ENCODE measurements at regions not wholly inside any gene's neighbourhood (a gene's known extent, or its start where the extent isn't known, plus 50 kb on each side); places are given as distances from the start of the nearest gene placed in this dataset.

DNA sequence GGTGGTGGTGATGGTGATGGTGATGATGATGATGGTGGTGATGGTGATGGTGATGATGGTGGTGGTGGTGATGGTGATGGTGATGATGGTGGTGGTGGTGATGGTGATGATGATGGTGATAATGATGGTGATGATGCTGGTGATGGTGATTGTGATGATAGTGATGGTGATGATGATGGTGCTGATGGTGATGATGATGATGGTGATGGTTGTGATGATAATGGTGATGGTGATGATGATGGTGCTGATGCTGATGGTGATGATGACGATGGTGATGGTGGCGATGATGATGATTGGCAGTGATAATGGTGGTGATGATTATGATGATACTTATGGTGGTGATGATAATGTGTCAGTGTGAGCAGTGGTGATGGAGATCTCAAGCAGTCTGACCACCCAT is 90.8 kb upstream of the FOXF1 start:
- no peak overlapping the region for H3K4me3 ChIP-seq (ENCODE audit: low read length)
- no peaks in the 10 kb centered on the region for H3K4me1 ChIP-seq (ENCODE audit: control insufficient read depth, insufficient read depth, low read length)
- H3K27ac ChIP-seq (ENCODE audit: low read length) = no peak overlapping the region
- 92% methylated on average over 2 of the region's 2 CpGs for whole genome bisulfite sequencing (ENCODE audit: insufficient coverage)
- no peak for DNase-seq
- H3K36me3 ChIP-seq (ENCODE audit: control insufficient read depth, insufficient read depth, low read length) = no peaks in the 10 kb centered on the region
- H3K9me3 ChIP-seq (replicated peaks; ENCODE audit: control insufficient read depth, low read depth, low read length) = peaks cover 10% of the 10 kb centered on the region
- peaks cover 7% of the 10 kb centered on the region for H3K27me3 ChIP-seq (ENCODE audit: control insufficient read depth, insufficient read depth, low read length)

DNA sequence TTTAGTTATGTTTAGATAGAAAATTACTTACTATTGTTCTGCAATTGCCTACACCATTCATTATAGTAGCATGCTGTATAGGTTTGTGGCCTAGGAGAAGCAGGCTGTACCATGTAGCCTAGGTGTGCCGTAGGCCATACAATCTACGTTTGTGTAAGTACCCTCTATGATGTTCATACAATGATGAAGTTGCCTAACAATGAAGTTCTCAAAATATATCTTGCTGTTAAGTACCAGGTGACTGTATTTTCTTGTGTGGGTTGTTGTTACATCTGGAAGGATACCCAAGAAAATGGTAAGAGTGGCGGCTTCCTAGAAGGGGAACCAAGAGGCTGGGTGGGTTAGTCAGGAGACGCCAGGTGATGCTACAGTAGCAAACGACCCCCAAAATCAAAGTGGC is 88.3 kb upstream of the FOXF1 start:
- Histone ChIP-seq H3K9me3 (replicated peaks; ENCODE audit: control insufficient read depth, low read depth, low read length) (peaks cover 8% of the 10 kb centered on the region), H3K4me3 (ENCODE audit: low read length) (no peak overlapping the region), H3K4me1 (ENCODE audit: control insufficient read depth, insufficient read depth, low read length) (no peaks in the 10 kb centered on the region), H3K36me3 (ENCODE audit: control insufficient read depth, insufficient read depth, low read length) (no peaks in the 10 kb centered on the region), H3K27me3 (ENCODE audit: control insufficient read depth, insufficient read depth, low read length) (peaks cover 16% of the 10 kb centered on the region), H3K27ac (ENCODE audit: low read length) (no peak overlapping the region)
- no peak for DNase-seq
- 100% methylated on average over 1 of the region's 5 CpGs for WGBS (ENCODE audit: insufficient coverage)

DNA sequence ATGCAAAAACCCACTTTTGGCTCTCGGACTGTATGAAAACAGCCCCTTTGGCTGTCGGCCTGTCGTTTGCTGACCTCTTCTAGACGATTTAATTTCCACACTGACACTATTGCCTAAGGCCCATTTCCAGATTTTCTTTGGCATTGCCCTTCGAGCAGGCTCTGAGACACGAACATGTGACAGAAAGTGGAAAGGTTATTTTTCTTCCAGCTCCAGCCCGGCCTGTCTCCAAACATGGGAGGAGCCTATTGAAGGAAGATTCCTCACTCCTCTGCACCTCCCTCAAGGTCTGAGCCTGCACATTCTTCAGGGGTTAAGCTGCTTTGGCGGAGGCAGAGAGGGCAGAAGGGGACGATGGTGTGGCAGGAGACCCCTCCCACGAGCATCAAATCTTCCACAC is 85.9 kb upstream of the FOXF1 start:
- H3K4me1 ChIP-seq (ENCODE audit: control insufficient read depth, insufficient read depth, low read length) = peaks cover 3% of the 10 kb centered on the region
- WGBS (ENCODE audit: insufficient coverage) = 32% methylated on average over 6 of the region's 10 CpGs
- H3K9me3 ChIP-seq (replicated peaks; ENCODE audit: control insufficient read depth, low read depth, low read length) = peaks cover 8% of the 10 kb centered on the region
- H3K27me3 ChIP-seq (ENCODE audit: control insufficient read depth, insufficient read depth, low read length) = peaks cover 20% of the 10 kb centered on the region
- H3K36me3 ChIP-seq (ENCODE audit: control insufficient read depth, insufficient read depth, low read length) = no peaks in the 10 kb centered on the region
- H3K4me3 ChIP-seq (ENCODE audit: low read length) = no peak overlapping the region
- no peak overlapping the region for H3K27ac ChIP-seq (ENCODE audit: low read length)
- peak; percentile 41 for DNase-seq

DNA sequence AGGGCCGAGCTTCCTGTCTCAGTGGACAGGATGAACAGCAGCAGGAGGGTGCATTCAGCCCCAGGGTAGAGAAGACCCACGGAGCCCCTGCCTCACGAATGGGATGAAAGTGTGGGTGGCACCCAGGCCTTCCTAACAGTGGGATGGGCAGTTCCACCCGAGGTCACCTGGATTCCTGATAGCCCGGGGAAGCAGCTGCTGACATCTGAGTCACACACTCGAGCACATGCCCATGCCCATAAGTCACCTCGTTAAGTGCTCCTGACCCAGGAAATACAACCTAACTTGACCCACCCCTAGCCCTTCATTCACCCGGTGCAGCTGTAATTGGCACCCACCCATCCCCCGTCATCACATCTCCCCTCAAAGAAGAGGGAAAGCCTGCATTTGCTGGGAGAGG is 85.3 kb upstream of the FOXF1 start:
- Histone ChIP-seq H3K4me1 (ENCODE audit: control insufficient read depth, insufficient read depth, low read length) (peaks cover 3% of the 10 kb centered on the region), H3K36me3 (ENCODE audit: control insufficient read depth, insufficient read depth, low read length) (no peaks in the 10 kb centered on the region), H3K9me3 (replicated peaks; ENCODE audit: control insufficient read depth, low read depth, low read length) (peaks cover 8% of the 10 kb centered on the region), H3K27ac (ENCODE audit: low read length) (no peak overlapping the region), H3K27me3 (ENCODE audit: control insufficient read depth, insufficient read depth, low read length) (peaks cover 26% of the 10 kb centered on the region), H3K4me3 (ENCODE audit: low read length) (no peak overlapping the region)
- 76% methylated on average over 3 of the region's 9 CpGs for WGBS (ENCODE audit: insufficient coverage)
- no peak for DNase-seq

DNA sequence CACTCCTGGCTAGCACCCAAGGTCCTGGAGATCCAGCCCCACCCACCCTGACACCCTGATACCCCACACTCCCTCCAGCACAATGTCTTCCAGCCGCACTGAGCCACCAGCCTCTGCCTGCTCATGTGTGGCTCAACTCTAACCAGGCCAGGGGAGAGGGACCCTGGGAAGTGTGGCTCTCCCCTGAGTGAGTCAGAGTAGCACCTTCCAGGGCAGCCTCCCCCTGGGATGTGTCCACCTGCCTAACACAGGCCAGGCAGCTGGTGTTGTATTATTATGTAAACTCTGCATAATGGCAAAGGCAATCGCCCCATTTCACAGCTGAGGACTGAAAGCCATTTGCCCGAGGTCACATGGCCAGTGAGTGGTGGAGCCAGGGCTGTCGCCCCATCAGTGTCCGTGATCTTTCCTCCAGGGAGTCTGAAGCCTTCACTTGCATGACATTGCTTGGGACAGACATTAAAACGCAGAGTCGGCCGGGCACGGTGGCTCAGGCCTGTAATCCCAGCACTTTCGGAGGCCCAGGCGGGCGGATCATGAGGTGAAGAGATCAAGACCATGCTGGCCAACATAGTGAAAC is 84.2 kb upstream of the FOXF1 start:
- no peak for DNase-seq
- Histone ChIP-seq H3K4me1 (ENCODE audit: control insufficient read depth, insufficient read depth, low read length) (peaks cover 3% of the 10 kb centered on the region), H3K4me3 (ENCODE audit: low read length) (no peak overlapping the region), H3K27me3 (ENCODE audit: control insufficient read depth, insufficient read depth, low read length) (peaks cover 31% of the 10 kb centered on the region), H3K36me3 (ENCODE audit: control insufficient read depth, insufficient read depth, low read length) (no peaks in the 10 kb centered on the region), H3K9me3 (replicated peaks; ENCODE audit: control insufficient read depth, low read depth, low read length) (peaks cover 5% of the 10 kb centered on the region), H3K27ac (ENCODE audit: low read length) (no peak overlapping the region)
- WGBS (ENCODE audit: insufficient coverage) = 78% methylated on average over 9 of the region's 12 CpGs

DNA sequence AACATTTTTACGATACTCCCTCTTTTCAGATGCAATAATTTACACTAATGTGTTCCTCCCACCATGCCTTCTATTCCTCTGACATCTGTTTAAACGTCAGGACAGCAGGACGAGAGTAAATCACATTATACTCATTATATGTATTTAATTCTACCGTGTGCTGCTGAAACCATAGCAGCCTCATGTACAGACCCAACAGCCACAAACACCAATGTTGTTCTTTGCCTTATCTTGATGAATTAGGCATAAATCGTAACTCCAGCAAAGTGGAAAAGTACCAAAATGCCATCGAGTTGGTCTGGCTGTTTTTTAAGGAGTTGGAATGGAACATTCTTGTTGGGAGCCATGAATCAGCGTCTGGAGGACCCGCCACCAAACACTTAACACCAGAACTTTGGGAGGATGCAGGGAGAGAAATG is 82.9 kb upstream of the FOXF1 start:
- Histone ChIP-seq H3K27me3 (ENCODE audit: control insufficient read depth, insufficient read depth, low read length) (peaks cover 44% of the 10 kb centered on the region), H3K27ac (ENCODE audit: low read length) (no peak overlapping the region), H3K4me3 (ENCODE audit: low read length) (no peak overlapping the region), H3K36me3 (ENCODE audit: control insufficient read depth, insufficient read depth, low read length) (no peaks in the 10 kb centered on the region), H3K4me1 (ENCODE audit: control insufficient read depth, insufficient read depth, low read length) (peaks cover 6% of the 10 kb centered on the region), H3K9me3 (replicated peaks; ENCODE audit: control insufficient read depth, low read depth, low read length) (peaks cover under 1% of the 10 kb centered on the region)
- no CpG with 5 or more reads among the region's 8 CpGs for WGBS (ENCODE audit: insufficient coverage)
- no peak for DNase-seq

DNA sequence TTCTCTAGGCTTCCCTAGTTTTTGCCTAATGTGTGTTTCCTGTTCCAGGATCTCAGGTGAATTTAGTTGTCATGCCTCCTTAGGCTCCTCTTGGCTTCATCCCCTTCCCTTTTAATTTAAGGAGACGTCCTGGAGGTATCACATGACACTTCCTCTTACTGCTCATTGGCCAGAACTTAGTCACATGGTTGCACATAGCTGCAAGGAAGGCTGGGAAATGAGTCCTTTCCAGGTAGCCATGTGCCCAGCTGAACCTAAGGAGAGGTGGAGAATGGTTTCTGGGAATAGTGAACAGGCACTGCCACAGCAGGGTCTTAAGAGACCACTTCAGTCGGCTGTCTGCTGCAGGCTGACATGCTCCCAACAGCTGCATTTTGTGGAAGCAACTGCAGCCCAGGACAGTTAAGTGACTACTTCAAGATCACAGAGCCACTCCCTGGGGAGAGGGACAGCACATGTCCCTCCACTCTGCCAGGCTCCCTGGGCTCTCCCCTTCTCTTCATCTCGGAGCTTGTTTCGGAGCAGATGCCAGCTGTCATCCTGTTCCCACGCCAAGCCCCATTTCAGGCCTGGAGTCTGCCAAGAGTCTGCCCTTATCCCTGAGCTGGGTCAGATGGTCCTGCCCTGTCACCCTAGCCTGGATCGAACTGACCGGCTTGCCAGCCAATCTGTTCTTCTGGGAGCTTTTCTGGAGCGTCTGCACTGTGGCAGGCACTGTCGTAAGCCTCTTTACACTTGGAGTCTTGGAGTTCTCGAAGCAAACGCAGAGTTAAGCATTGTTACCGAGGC is 81.4 kb upstream of the FOXF1 start:
- no peak for DNase-seq

DNA sequence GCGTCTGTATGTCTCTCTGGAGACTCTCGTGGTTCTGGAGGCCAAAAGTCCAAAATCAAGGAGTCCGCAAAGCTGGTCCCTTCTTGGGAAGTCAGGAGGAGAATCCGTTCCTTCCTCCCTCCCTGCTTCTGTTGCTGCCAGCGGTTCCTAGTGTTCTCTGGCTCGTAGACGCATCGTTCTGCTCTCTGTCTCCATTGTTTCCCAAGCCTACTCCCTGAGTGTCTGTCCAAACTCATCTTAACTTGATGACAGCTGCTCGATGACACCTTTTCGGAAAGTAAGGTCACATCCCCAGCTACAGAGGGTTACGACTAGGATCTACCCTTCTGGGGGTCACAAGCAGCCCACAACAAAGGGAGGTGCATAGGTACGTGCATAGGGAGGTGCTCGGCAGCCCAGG is 80.7 kb upstream of the FOXF1 start:
- no peak for DNase-seq
- Histone ChIP-seq H3K27me3 (ENCODE audit: control insufficient read depth, insufficient read depth, low read length) (peaks cover 50% of the 10 kb centered on the region), H3K9me3 (replicated peaks; ENCODE audit: control insufficient read depth, low read depth, low read length) (no peaks in the 10 kb centered on the region), H3K4me3 (ENCODE audit: low read length) (no peak overlapping the region), H3K4me1 (ENCODE audit: control insufficient read depth, insufficient read depth, low read length) (peaks cover 9% of the 10 kb centered on the region), H3K36me3 (ENCODE audit: control insufficient read depth, insufficient read depth, low read length) (no peaks in the 10 kb centered on the region), H3K27ac (ENCODE audit: low read length) (no peak overlapping the region)
- WGBS (ENCODE audit: insufficient coverage) = 56% methylated on average over 10 of the region's 13 CpGs

More for the DNA sequence above, 81.4 kb upstream of the FOXF1 start:
- Histone ChIP-seq H3K4me1 (ENCODE audit: control insufficient read depth, insufficient read depth, low read length) (peaks cover 9% of the 10 kb centered on the region), H3K9me3 (replicated peaks; ENCODE audit: control insufficient read depth, low read depth, low read length) (no peaks in the 10 kb centered on the region), H3K27me3 (ENCODE audit: control insufficient read depth, insufficient read depth, low read length) (peaks cover 51% of the 10 kb centered on the region), H3K36me3 (ENCODE audit: control insufficient read depth, insufficient read depth, low read length) (no peaks in the 10 kb centered on the region), H3K27ac (ENCODE audit: low read length) (no peak overlapping the region), H3K4me3 (ENCODE audit: low read length) (no peak overlapping the region)
- 69% methylated on average over 11 of the region's 12 CpGs for whole genome bisulfite sequencing (ENCODE audit: insufficient coverage)

DNA sequence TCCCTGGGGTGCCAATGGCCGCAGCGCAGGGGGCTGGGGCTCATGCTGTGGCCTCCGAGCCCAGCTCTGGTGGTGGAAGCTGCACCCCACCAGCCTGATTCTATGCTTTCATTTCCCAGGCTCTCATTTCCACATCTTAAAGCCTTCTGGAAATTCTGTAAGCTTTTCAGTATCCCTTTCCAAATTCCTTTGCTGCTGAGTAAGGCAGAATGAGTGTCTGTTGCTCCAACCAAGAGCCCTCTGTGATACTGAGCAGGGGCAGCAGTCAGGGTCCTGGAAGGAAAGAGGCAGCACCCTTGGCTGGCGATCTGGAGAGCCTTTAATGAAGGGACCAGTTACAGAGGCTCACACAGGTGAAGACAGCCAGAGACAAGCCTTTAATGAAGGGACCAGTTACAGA is 79.5 kb upstream of the FOXF1 start:
- no peak overlapping the region for H3K4me3 ChIP-seq (ENCODE audit: low read length)
- no peaks in the 10 kb centered on the region for H3K9me3 ChIP-seq (replicated peaks; ENCODE audit: control insufficient read depth, low read depth, low read length)
- H3K4me1 ChIP-seq (ENCODE audit: control insufficient read depth, insufficient read depth, low read length) = peaks cover 9% of the 10 kb centered on the region
- H3K27me3 ChIP-seq (ENCODE audit: control insufficient read depth, insufficient read depth, low read length) = peaks cover 52% of the 10 kb centered on the region
- DNase-seq = peak; percentile 20
- no peaks in the 10 kb centered on the region for H3K36me3 ChIP-seq (ENCODE audit: control insufficient read depth, insufficient read depth, low read length)
- 65% methylated on average over 4 of the region's 4 CpGs for WGBS (ENCODE audit: insufficient coverage)
- H3K27ac ChIP-seq (ENCODE audit: low read length) = no peak overlapping the region

DNA sequence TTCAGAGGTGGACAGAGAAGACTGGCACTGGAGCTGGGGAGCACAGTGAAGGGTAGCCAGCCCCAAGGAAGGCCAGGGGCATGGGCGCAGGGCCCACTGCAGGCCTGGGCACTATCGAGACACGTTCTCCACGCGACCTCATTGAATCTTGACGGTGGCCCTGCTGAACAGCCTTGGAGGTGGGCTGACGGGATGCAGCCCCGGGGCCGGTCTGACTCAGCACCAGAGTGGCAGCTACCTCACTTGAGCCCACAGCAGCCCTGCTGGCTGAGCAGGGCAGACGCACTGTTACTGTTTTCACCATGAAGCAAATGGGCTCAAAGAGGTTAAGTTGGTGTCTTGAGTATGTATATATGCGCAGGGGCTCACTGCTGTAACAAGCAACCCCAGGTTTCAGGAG is 78.8 kb upstream of the FOXF1 start:
- Histone ChIP-seq H3K9me3 (replicated peaks; ENCODE audit: control insufficient read depth, low read depth, low read length) (no peaks in the 10 kb centered on the region), H3K4me1 (ENCODE audit: control insufficient read depth, insufficient read depth, low read length) (peaks cover 9% of the 10 kb centered on the region), H3K4me3 (ENCODE audit: low read length) (no peak overlapping the region), H3K27me3 (ENCODE audit: control insufficient read depth, insufficient read depth, low read length) (peaks cover 51% of the 10 kb centered on the region), H3K27ac (ENCODE audit: low read length) (no peak overlapping the region), H3K36me3 (ENCODE audit: control insufficient read depth, insufficient read depth, low read length) (no peaks in the 10 kb centered on the region)
- no peak for DNase-seq
- 88% methylated on average over 11 of the region's 11 CpGs for WGBS (ENCODE audit: insufficient coverage)

Data from muscle of leg (tissue), 3 donors.